ENCODE measurements at regions not wholly inside any gene's neighbourhood (a gene's known extent, or its start where the extent isn't known, plus 50 kb on each side); places are given as distances from the start of the nearest gene placed in this dataset.

GRCh38 chr6:26258212-26258977, 106.6 kb upstream of the BTN3A2 start:
- Histone ChIP-seq H3K4me1 (no peaks in the 10 kb centered on the region), H3K36me3 (no peaks in the 10 kb centered on the region), H3K9me3 (no peaks in the 10 kb centered on the region), H3K27me3 (peaks cover 3 to 4% of the 10 kb centered on the region in 2 donors), H3K27ac (no peak overlapping the region), H3K4me3 (no peak overlapping the region)
- TF ChIP-seq CTCF (IDR thresholded peaks at IDR 0.05), result no peak
- no peak for DNase-seq (ENCODE audit: low spot score)

DNA sequence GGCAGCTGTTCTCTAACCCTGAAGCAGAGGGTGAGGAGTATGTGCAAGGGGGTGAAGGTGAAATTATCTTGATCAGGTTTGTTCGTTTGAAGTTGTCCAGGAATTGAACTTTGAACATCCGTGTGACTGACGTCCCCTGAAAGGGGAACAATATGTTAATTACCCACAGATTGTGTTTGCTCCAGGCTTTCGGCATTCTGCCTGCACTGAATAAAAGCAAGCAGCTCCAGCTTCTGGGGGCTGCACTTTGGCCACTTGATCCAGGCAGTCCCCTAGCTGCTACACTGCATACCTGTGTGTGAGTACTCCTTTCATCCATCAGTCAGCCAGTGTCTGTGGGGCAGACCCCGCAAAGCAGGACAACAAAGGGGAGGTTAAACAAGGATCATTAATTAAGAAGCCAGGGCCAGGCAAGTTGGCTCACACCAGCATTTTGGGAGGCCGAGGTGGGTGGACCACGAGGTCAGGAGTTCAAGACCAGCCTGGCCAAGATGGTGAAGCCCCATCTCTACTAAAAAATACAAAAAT, 104.8 kb upstream of the BTN3A2 start:
- Histone ChIP-seq H3K27me3 (no peaks in the 10 kb centered on the region), H3K4me3 (no peak overlapping the region), H3K36me3 (no peaks in the 10 kb centered on the region), H3K4me1 (no peaks in the 10 kb centered on the region), H3K27ac (no peak overlapping the region), H3K9me3 (no peaks in the 10 kb centered on the region)
- TF ChIP-seq CTCF (IDR thresholded peaks at IDR 0.05), result no peak
- DNase-seq (ENCODE audit: low spot score), result no peak

GRCh38 chr6:26260725-26261490, 104.1 kb upstream of the BTN3A2 start:
- Histone ChIP-seq H3K4me1 (no peaks in the 10 kb centered on the region), H3K4me3 (no peak overlapping the region), H3K27me3 (no peaks in the 10 kb centered on the region), H3K9me3 (no peaks in the 10 kb centered on the region), H3K36me3 (no peaks in the 10 kb centered on the region), H3K27ac (no peak overlapping the region)
- no peak for DNase-seq (ENCODE audit: low spot score)
- TF ChIP-seq CTCF (IDR thresholded peaks at IDR 0.05), result no peak

DNA sequence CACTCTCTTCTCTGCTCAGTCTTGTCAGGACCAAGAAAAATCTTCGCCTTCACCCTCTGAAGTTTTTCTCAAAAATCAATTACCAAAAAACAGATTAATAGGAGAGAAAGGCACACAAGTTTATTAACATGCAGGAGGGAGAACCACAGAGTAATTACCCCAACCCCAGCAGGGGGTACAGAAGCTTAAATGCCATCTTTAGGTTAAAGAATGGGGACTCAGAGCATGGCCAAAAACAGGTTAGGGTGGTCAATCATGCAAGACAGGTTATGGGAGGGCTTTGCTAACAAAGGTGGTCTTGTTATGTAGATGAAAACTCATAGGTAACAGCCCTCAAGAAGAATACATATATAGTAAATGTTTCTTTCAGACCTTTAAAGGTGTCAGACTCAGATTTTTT, 100.5 kb upstream of the BTN3A2 start:
- H3K4me3 ChIP-seq, result no peak overlapping the region
- no peak overlapping the region for H3K27ac ChIP-seq
- H3K9me3 ChIP-seq, result no peaks in the 10 kb centered on the region
- no peaks in the 10 kb centered on the region for H3K27me3 ChIP-seq
- H3K4me1 ChIP-seq, result no peaks in the 10 kb centered on the region
- H3K36me3 ChIP-seq, result no peaks in the 10 kb centered on the region
- no peak for TF ChIP-seq CTCF (IDR thresholded peaks at IDR 0.05)
- DNase-seq (ENCODE audit: low spot score), result no peak

- H3K27ac ChIP-seq, result no peak overlapping the region
- H3K27me3 ChIP-seq, result peaks cover 0 to 7% of the 10 kb centered on the region in 2 donors
- H3K36me3 ChIP-seq, result no peaks in the 10 kb centered on the region
- no peak for TF ChIP-seq CTCF (IDR thresholded peaks at IDR 0.05)
- H3K9me3 ChIP-seq, result no peaks in the 10 kb centered on the region
- H3K4me1 ChIP-seq, result peaks cover 0 to 14% of the 10 kb centered on the region in 2 donors
- DNase-seq (ENCODE audit: low spot score), result no peak
- H3K4me3 ChIP-seq, result no peak overlapping the region
These were observed 97.9 kb upstream of the BTN3A2 start for GRCh38 chr6:26267083-26267589.

Data from right atrium auricular region (tissue), 2 donors.